H9 (cell line): ENCODE measurements at regions not wholly inside any gene's neighbourhood (a gene's known extent, or its start where the extent isn't known, plus 50 kb on each side); places are given as distances from the start of the nearest gene placed in this dataset.

ENCODE experiments used
- DNase-seq: peaks from one replicate; pipeline ENCODE4 v3.0.0-alpha.2; 2017
- H2AFZ ChIP-seq: one replicate; pipeline ENCODE4 v1.6.1; 2013; ENCODE audit warnings: mild to moderate bottlenecking, low read length, control low read depth, moderate library complexity
- H2AK5ac ChIP-seq: 2 replicates; pipeline ENCODE4 v1.6.1; 2013; ENCODE audit warnings: low read length, control low read depth, mixed read lengths; ENCODE audit not compliant: insufficient read length
- H2BK120ac ChIP-seq: one replicate; pipeline ENCODE4 v1.6.1; 2013; ENCODE audit warnings: low read depth, mild to moderate bottlenecking, low read length, control low read depth, inconsistent platforms; ENCODE audit not compliant: poor library complexity, severe bottlenecking
- H2BK12ac ChIP-seq: 2 replicates; pipeline ENCODE4 v1.6.1; 2013; ENCODE audit warnings: low read length, control low read depth, mixed read lengths, low read depth; ENCODE audit not compliant: insufficient read length
- H2BK15ac ChIP-seq: 2 replicates; pipeline ENCODE4 v1.6.1; 2013; ENCODE audit warnings: low read depth, low read length, control low read depth
- H2BK20ac ChIP-seq: one replicate; pipeline ENCODE4 v1.6.1; 2013; ENCODE audit warnings: low read depth, mild to moderate bottlenecking, low read length, control low read depth, inconsistent platforms; ENCODE audit not compliant: poor library complexity, severe bottlenecking
- H2BK5ac ChIP-seq: 2 replicates; pipeline ENCODE4 v1.6.1; 2013; ENCODE audit warnings: low read length, control low read depth, mixed read lengths; ENCODE audit not compliant: insufficient read length
- H3K14ac ChIP-seq: 2 replicates; pipeline ENCODE4 v1.6.1; 2013; ENCODE audit warnings: low read length, control low read depth; ENCODE audit not compliant: insufficient read depth
- H3K18ac ChIP-seq: 2 replicates; pipeline ENCODE4 v1.6.1; 2013; ENCODE audit warnings: low read depth, mild to moderate bottlenecking, mixed read lengths, low read length, control low read depth; ENCODE audit not compliant: insufficient read length
- H3K23ac ChIP-seq: 2 replicates; pipeline ENCODE4 v1.6.1; 2013; ENCODE audit warnings: low read length, control low read depth, mixed read lengths, low read depth; ENCODE audit not compliant: insufficient read length
- H3K23me2 ChIP-seq: 2 replicates; pipeline ENCODE4 v1.6.1; 2013; ENCODE audit warnings: low read depth, mild to moderate bottlenecking, mixed read lengths, low read length, control low read depth; ENCODE audit not compliant: insufficient read length, poor library complexity, severe bottlenecking
- H3K27ac ChIP-seq: 2 replicates; pipeline ENCODE4 v1.5.1; 2013; ENCODE audit warnings: low read length, control low read depth, mixed read lengths, low read depth; ENCODE audit not compliant: insufficient read length
- H3K27me3 ChIP-seq: 2 replicates; pipeline ENCODE4 v1.6.1; 2013; ENCODE audit warnings: low read length, control low read depth, inconsistent platforms; ENCODE audit not compliant: insufficient read depth
- H3K4ac ChIP-seq: 2 replicates; pipeline ENCODE4 v1.6.1; 2013; ENCODE audit warnings: low read depth, mild to moderate bottlenecking, control low read depth, inconsistent platforms, low read length, moderate library complexity
- H3K4me1 ChIP-seq: 2 replicates; pipeline ENCODE4 v1.6.1; 2013; ENCODE audit warnings: low read length, control low read depth, inconsistent platforms; ENCODE audit not compliant: insufficient read depth
- H3K4me2 ChIP-seq: 2 replicates; pipeline ENCODE4 v1.6.1; 2013; ENCODE audit warnings: low read length, control low read depth, mixed read lengths; ENCODE audit not compliant: insufficient read length, insufficient read depth
- H3K56ac ChIP-seq: 2 replicates; pipeline ENCODE4 v1.6.1; 2013; ENCODE audit warnings: low read depth, mild to moderate bottlenecking, mixed read lengths, low read length, control low read depth; ENCODE audit not compliant: insufficient read length
- H3K79me1 ChIP-seq: 2 replicates; pipeline ENCODE4 v1.6.1; 2013; ENCODE audit warnings: low read depth, mild to moderate bottlenecking, moderate library complexity, low read length, control low read depth, inconsistent platforms; ENCODE audit not compliant: insufficient read depth, poor library complexity, severe bottlenecking
- H3K79me2 ChIP-seq: 2 replicates; pipeline ENCODE4 v1.6.1; 2013; ENCODE audit warnings: low read length, control low read depth, inconsistent platforms; ENCODE audit not compliant: insufficient read depth
- H3K9ac ChIP-seq: 2 replicates; pipeline ENCODE4 v1.6.1; 2013; ENCODE audit warnings: low read length, control low read depth, mixed read lengths; ENCODE audit not compliant: insufficient read length; ENCODE audit errors: extremely low read depth
- H3K9me3 ChIP-seq: one replicate; pipeline ENCODE4 v1.6.1; 2013; ENCODE audit warnings: low read depth, low read length, inconsistent platforms; ENCODE audit not compliant: control insufficient read depth
- H3T11ph ChIP-seq: one replicate; pipeline ENCODE4 v1.6.1; 2013; ENCODE audit warnings: mild to moderate bottlenecking, low read length, control low read depth, inconsistent platforms
- H4K20me1 ChIP-seq: one replicate; pipeline ENCODE4 v1.6.1; 2013; ENCODE audit not compliant: control insufficient read depth, insufficient read length, insufficient read depth
- H4K5ac ChIP-seq: 2 replicates; pipeline ENCODE4 v1.6.1; 2013; ENCODE audit warnings: low read depth, mild to moderate bottlenecking, mixed read lengths, low read length, control low read depth; ENCODE audit not compliant: insufficient read length
- H4K8ac ChIP-seq: replicated peaks from 2 replicates; pipeline ENCODE4 v1.6.1; 2013; ENCODE audit warnings: low read length, control low read depth, mixed read lengths, low read depth; ENCODE audit not compliant: insufficient read length
- H4K91ac ChIP-seq: 2 replicates; pipeline ENCODE4 v1.6.1; 2013; ENCODE audit warnings: low read depth, mild to moderate bottlenecking, moderate library complexity, mixed read lengths, low read length, control low read depth; ENCODE audit not compliant: insufficient read length
- H3K27ac Mint-ChIP-seq, 3 experiments: 2 replicates in 2 of 3; 3 replicates in 1 of 3; pipeline ENCODE4 v1.8.0; 2020 to 2021; ENCODE audit warnings: mixed read lengths in 3 of 3, mild to moderate bottlenecking in 1 of 3, moderate library complexity in 1 of 3
- H3K27me3 Mint-ChIP-seq: 2 replicates; pipeline ENCODE4 v1.8.0; 2021; ENCODE audit warnings: low read depth, mild to moderate bottlenecking, moderate library complexity, mixed read lengths
- H3K36me3 Mint-ChIP-seq, 3 experiments: 2 replicates in 2 of 3; 3 replicates in 1 of 3; pipeline ENCODE4 v1.8.0; 2020 to 2021; ENCODE audit warnings: low read depth in 3 of 3, mixed read lengths in 3 of 3; ENCODE audit not compliant: insufficient read depth in 1 of 3
- H3K4me1 Mint-ChIP-seq, 2 experiments: 2 replicates each; pipeline ENCODE4 v1.8.0; 2020; ENCODE audit warnings: mixed read lengths in 2 of 2
- H3K4me3 Mint-ChIP-seq, 2 experiments: 2 replicates in 1 of 2; 3 replicates in 1 of 2; pipeline ENCODE4 v1.8.0; 2020 to 2021; ENCODE audit warnings: mild to moderate bottlenecking in 2 of 2, mixed read lengths in 2 of 2, moderate library complexity in 1 of 2
- H3K9me3 Mint-ChIP-seq, 2 experiments: 2 replicates in 1 of 2; 3 replicates in 1 of 2; pipeline ENCODE4 v1.8.0; 2020; ENCODE audit warnings: mild to moderate bottlenecking in 2 of 2, mixed read lengths in 2 of 2, moderate library complexity in 1 of 2
- CTCF ChIP-seq: fragments of 200-600 bp; sonication (generic); conservative IDR thresholded peaks from 3 replicates; pipeline ENCODE4 v1.8.0; 2021; ENCODE audit warnings: antibody characterized with exemption, mild to moderate bottlenecking
- WGBS: extraction: QIAGEN DNeasy Blood & Tissue Kit; methylation state at CpG from one replicate; pipeline ENCODE4 v1.1.7; 2013; ENCODE audit warnings: missing lambda C conversion rate, low lambda C conversion rate, mixed read lengths; ENCODE audit not compliant: insufficient read length; ENCODE audit errors: extremely low coverage; 5-methylcytosine and 5-hydroxymethylcytosine counted together

GRCh38 chrX:137178392-137178791 is 144.6 kb upstream of the GPR101 start:
- Histone ChIP-seq H2AK5ac (no peak overlapping the region), H3T11ph (no peak overlapping the region), H3K18ac (no peak overlapping the region), H4K5ac (no peak overlapping the region), H2AFZ (no peak overlapping the region), H3K79me2 (no peaks in the 10 kb centered on the region), H4K20me1 (no peaks in the 10 kb centered on the region), H2BK12ac (no peak overlapping the region), H3K9me3 (peaks cover 26% of the 10 kb centered on the region), H4K8ac (no peak overlapping the region), H4K91ac (no peak overlapping the region), H2BK20ac (no peak overlapping the region), H3K14ac (no peak overlapping the region), H3K79me1 (no peaks in the 10 kb centered on the region), H2BK5ac (no peak overlapping the region), H3K27ac (no peak overlapping the region), H3K56ac (no peak overlapping the region), H3K23me2 (no peaks in the 10 kb centered on the region), H3K9ac (no peak overlapping the region), H3K4ac (no peak overlapping the region), H3K23ac (no peak overlapping the region), H3K27me3 (no peaks in the 10 kb centered on the region), H2BK15ac (no peak overlapping the region), H2BK120ac (no peak overlapping the region), H3K4me2 (no peak overlapping the region), H3K4me1 (no peaks in the 10 kb centered on the region)
- Mint-ChIP-seq H3K36me3 (no peaks in the 10 kb centered on the region), H3K9me3 (peaks cover 0 to 39% of the 10 kb centered on the region in 2 experiments; a peak in 2 of 5 replicates), H3K27me3 (peaks cover 6% of the 10 kb centered on the region), H3K4me3 (no peak overlapping the region), H3K27ac (no peak overlapping the region), H3K4me1 (no peaks in the 10 kb centered on the region)
- DNase-seq = no peak
- TF ChIP-seq CTCF = no peak
- no CpG with 5 or more reads among the region's 3 CpGs for WGBS
